ENCODE measurements at regions not wholly inside any gene's neighbourhood (a gene's known extent, or its start where the extent isn't known, plus 50 kb on each side); places are given as distances from the start of the nearest gene placed in this dataset.

GRCh38 chr15:39084674-39085530, 496.0 kb upstream of the THBS1 start:
- TF ChIP-seq CTCF (conservative IDR thresholded peaks at IDR 0.05; ENCODE audit: control insufficient read depth, insufficient read depth, low read depth, low read length): no peak
- peak; percentile 79 for DNase-seq (ENCODE audit: low read depth)
- H3K4me3 ChIP-seq (ENCODE audit: control insufficient read depth, low read depth, low read length): no peak overlapping the region

DNA sequence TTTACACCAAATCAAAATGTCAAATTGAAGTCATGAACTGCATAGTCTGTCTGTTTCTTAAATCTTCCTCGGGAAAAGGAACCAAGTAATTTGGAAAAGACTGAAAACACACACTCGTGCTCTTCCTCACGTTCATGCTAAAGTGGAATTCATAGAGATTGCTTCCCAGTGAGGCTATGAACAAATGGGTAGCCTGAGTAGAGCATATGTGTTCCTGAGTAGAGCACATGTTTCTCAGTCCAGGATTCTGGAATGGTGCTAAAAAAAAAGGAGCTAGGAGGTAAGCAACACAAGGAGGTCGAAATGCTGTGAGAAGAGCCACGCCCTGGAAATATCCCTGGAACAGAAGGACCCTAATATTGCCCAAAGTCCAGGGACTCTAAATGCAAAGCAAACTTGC, 494.2 kb upstream of the THBS1 start:
- no peak for TF ChIP-seq CTCF (conservative IDR thresholded peaks at IDR 0.05; ENCODE audit: control insufficient read depth, insufficient read depth, low read depth, low read length)
- H3K4me3 ChIP-seq (ENCODE audit: control insufficient read depth, low read depth, low read length): no peak overlapping the region
- no peak for DNase-seq (ENCODE audit: low read depth)

- TF ChIP-seq CTCF (conservative IDR thresholded peaks at IDR 0.05; ENCODE audit: control insufficient read depth, insufficient read depth, low read depth, low read length): no peak
- no peak for DNase-seq (ENCODE audit: low read depth)
- no peak overlapping the region for H3K4me3 ChIP-seq (ENCODE audit: control insufficient read depth, low read depth, low read length)
Observed at GRCh38 chr15:39088156-39088555, 492.7 kb upstream of the THBS1 start.

GRCh38 chr15:39092354-39092753, 488.5 kb upstream of the THBS1 start:
- DNase-seq (ENCODE audit: low read depth): no peak
- no peak overlapping the region for H3K4me3 ChIP-seq (ENCODE audit: control insufficient read depth, low read depth, low read length)
- no peak for TF ChIP-seq CTCF (conservative IDR thresholded peaks at IDR 0.05; ENCODE audit: control insufficient read depth, insufficient read depth, low read depth, low read length)

- no peak overlapping the region for H3K4me3 ChIP-seq (ENCODE audit: control insufficient read depth, low read depth, low read length)
- DNase-seq (ENCODE audit: low read depth): no peak
- no peak for TF ChIP-seq CTCF (conservative IDR thresholded peaks at IDR 0.05; ENCODE audit: control insufficient read depth, insufficient read depth, low read depth, low read length)
Observed at GRCh38 chr15:39092761-39093160, 488.1 kb upstream of the THBS1 start.

DNA sequence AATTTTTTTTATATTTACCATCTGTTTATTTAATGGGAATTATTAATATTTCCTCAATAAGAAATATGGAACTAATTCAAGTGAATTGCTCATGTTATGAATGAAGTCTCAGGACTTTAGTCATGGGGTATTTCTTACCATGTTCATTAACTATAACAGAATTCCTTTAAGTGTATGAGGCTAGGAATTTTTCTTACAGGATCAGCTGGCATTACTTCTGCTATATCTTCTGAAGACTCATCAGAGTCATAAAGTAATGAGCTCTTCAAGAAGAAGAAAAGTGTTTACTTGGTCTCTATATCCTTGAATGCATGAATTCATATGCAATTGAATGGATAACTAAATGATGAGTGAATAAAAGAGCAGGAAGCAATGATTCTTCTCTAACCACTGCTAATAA, 486.8 kb upstream of the THBS1 start:
- no peak for TF ChIP-seq CTCF (conservative IDR thresholded peaks at IDR 0.05; ENCODE audit: control insufficient read depth, insufficient read depth, low read depth, low read length)
- H3K4me3 ChIP-seq (ENCODE audit: control insufficient read depth, low read depth, low read length): no peak overlapping the region
- DNase-seq (ENCODE audit: low read depth): peak; percentile 5
